ENCODE measurements at regions not wholly inside any gene's neighbourhood (a gene's known extent, or its start where the extent isn't known, plus 50 kb on each side); places are given as distances from the start of the nearest gene placed in this dataset.

- H3K36me3 ChIP-seq: no peaks in the 10 kb centered on the region
- no peak overlapping the region for H3K27ac ChIP-seq
- DNase-seq: no peak
- H3K4me1 ChIP-seq (ENCODE audit: insufficient read depth): no peaks in the 10 kb centered on the region
- TF ChIP-seq EP300 (IDR thresholded peaks at IDR 0.05): no peak
- TF ChIP-seq, protein P1, sequence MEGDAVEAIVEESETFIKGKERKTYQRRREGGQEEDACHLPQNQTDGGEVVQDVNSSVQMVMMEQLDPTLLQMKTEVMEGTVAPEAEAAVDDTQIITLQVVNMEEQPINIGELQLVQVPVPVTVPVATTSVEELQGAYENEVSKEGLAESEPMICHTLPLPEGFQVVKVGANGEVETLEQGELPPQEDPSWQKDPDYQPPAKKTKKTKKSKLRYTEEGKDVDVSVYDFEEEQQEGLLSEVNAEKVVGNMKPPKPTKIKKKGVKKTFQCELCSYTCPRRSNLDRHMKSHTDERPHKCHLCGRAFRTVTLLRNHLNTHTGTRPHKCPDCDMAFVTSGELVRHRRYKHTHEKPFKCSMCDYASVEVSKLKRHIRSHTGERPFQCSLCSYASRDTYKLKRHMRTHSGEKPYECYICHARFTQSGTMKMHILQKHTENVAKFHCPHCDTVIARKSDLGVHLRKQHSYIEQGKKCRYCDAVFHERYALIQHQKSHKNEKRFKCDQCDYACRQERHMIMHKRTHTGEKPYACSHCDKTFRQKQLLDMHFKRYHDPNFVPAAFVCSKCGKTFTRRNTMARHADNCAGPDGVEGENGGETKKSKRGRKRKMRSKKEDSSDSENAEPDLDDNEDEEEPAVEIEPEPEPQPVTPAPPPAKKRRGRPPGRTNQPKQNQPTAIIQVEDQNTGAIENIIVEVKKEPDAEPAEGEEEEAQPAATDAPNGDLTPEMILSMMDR (IDR thresholded peaks at IDR 0.05): no peak
- TF ChIP-seq POLR2A (IDR thresholded peaks at IDR 0.05): no peak
- H3K9me3 ChIP-seq: no peaks in the 10 kb centered on the region
- 80 to 89% (median 88%) methylated on average over 10 of the region's 10 CpGs for WGBS, 3 donors
- intact Hi-C loops (cut with DNase I): no loop called here
- H3K27me3 ChIP-seq: no peaks in the 10 kb centered on the region
- no peak overlapping the region for H3K4me3 ChIP-seq
Observed at GRCh38 chr10:130659528-130659927, 523.3 kb downstream of the GLRX3 start.

DNA sequence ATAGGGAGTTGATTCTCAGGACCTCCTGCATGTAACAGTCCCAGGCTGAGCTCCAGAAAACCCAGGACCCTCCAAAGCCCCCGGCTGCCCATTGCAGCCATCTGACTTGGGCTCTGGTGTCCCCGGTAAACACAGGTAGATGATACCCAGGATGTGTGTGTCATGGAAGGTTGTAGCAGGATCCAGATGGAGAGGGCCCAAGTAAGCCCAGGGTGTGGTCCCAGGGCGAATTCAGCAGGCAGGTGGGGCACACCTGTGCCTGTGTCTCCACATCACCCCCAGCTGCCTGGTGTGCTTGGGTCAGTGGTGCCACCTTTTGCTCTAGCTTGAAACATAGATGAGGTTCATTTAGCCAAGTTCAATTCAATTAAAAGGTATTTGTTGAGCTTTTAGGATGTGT, 524.1 kb downstream of the GLRX3 start:
- 66 to 81% (median 72%) methylated on average over 3 of the region's 3 CpGs for WGBS, 3 donors
- TF ChIP-seq, protein P1 (IDR thresholded peaks at IDR 0.05): no peak
- TF ChIP-seq POLR2A (IDR thresholded peaks at IDR 0.05) (no peak), EP300 (IDR thresholded peaks at IDR 0.05) (no peak)

DNA sequence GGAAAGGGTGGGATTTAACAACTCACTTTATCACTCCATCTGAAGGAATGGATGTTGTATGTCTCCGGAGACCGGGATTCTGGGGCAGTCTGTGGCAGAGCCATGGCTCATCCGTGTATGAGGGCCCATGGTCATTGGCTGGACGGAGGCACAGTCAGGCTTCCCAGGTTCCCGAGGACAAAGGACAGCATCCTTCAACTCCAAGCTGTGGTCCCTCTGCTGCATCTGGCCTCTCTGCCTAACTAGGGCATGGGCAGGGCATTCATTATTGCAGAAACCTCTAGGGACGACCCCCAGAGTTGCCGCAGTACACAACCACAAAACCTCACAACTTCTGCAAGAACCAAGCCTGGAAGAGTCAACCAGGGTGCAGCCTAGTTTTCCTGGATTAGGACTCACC, 525.2 kb downstream of the GLRX3 start:
- WGBS, 3 donors: 78 to 85% (median 81%) methylated on average over 7 of the region's 7 CpGs
- Histone ChIP-seq H3K27me3 (no peaks in the 10 kb centered on the region), H3K9me3 (no peaks in the 10 kb centered on the region), H3K27ac (no peak overlapping the region), H3K4me1 (ENCODE audit: insufficient read depth) (no peaks in the 10 kb centered on the region), H3K4me3 (no peak overlapping the region), H3K36me3 (no peaks in the 10 kb centered on the region)
- intact Hi-C loops (cut with DNase I): no loop called here
- TF ChIP-seq, protein P1 (IDR thresholded peaks at IDR 0.05): no peak
- TF ChIP-seq POLR2A (IDR thresholded peaks at IDR 0.05): no peak
- TF ChIP-seq EP300 (IDR thresholded peaks at IDR 0.05): no peak
- DNase-seq: no peak

More for the DNA sequence above, 524.1 kb downstream of the GLRX3 start:
- Histone ChIP-seq H3K4me3 (no peak overlapping the region), H3K27me3 (no peaks in the 10 kb centered on the region), H3K27ac (no peak overlapping the region), H3K9me3 (no peaks in the 10 kb centered on the region), H3K36me3 (no peaks in the 10 kb centered on the region), H3K4me1 (ENCODE audit: insufficient read depth) (no peaks in the 10 kb centered on the region)
- intact Hi-C loops (cut with DNase I): no loop called here
- no peak for DNase-seq

- Histone ChIP-seq H3K9me3 (no peaks in the 10 kb centered on the region), H3K4me1 (ENCODE audit: insufficient read depth) (no peaks in the 10 kb centered on the region), H3K36me3 (no peaks in the 10 kb centered on the region), H3K27ac (no peak overlapping the region), H3K4me3 (no peak overlapping the region), H3K27me3 (no peaks in the 10 kb centered on the region)
- 83 to 91% (median 90%) methylated on average over 13 of the region's 13 CpGs for WGBS, 3 donors
- intact Hi-C loops (cut with DNase I): no loop called here
- DNase-seq: no peak
- no peak for TF ChIP-seq POLR2A (IDR thresholded peaks at IDR 0.05)
- no peak for TF ChIP-seq EP300 (IDR thresholded peaks at IDR 0.05)
- TF ChIP-seq, protein P1 (IDR thresholded peaks at IDR 0.05): no peak
Observed at GRCh38 chr10:130662775-130663174, 526.6 kb downstream of the GLRX3 start.

- Histone ChIP-seq H3K27me3 (no peaks in the 10 kb centered on the region), H3K4me1 (ENCODE audit: insufficient read depth) (no peaks in the 10 kb centered on the region), H3K9me3 (no peaks in the 10 kb centered on the region), H3K4me3 (no peak overlapping the region), H3K27ac (no peak overlapping the region), H3K36me3 (no peaks in the 10 kb centered on the region)
- TF ChIP-seq POLR2A (IDR thresholded peaks at IDR 0.05) (no peak), EP300 (IDR thresholded peaks at IDR 0.05) (no peak)
- TF ChIP-seq, protein P1 (IDR thresholded peaks at IDR 0.05): no peak
- WGBS, 3 donors: 62 to 70% (median 68%) methylated on average over 6 of the region's 6 CpGs
- intact Hi-C loops (cut with DNase I): no loop called here
- DNase-seq: no peak
Observed at GRCh38 chr10:130664526-130664925, 528.3 kb downstream of the GLRX3 start.

Data from ovary (tissue), 7 donors.